PFSK-1 (cell line): ENCODE measurements at regions not wholly inside any gene's neighbourhood (a gene's known extent, or its start where the extent isn't known, plus 50 kb on each side); places are given as distances from the start of the nearest gene placed in this dataset.

Experiments
- POLR2AphosphoS5 ChIP-seq: IDR thresholded peaks from 2 replicates; pipeline ENCODE4 v1.6.1; 2012; ENCODE audit warnings: low read depth, mild to moderate bottlenecking, control low read depth, low read length, moderate library complexity
- TAF1 ChIP-seq: IDR thresholded peaks from 2 replicates; pipeline ENCODE4 v1.6.1; 2012; ENCODE audit warnings: low read length, control low read depth, borderline replicate concordance; ENCODE audit not compliant: insufficient read depth

DNA sequence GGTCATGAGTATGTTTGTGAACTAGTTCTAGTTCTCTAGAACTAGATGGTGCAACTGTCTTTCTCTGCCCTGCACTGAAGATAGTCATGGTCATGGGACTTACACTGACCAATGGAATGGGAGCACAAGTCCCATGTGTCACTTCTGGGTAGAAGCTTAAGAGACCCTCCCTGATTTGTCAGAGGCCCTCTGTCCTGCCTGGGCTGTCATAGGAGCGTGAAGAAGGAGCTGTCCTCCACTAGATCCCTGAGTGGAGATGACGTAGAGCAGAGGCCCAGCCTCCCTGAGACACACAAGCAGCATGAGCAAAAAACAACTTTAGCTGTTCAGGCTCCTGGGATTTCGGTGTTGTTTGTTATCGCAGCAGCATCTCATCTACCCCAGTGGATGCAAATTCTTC, 514.5 kb downstream of the PREX1 start:
- TF ChIP-seq TAF1, result no peak
- TF ChIP-seq POLR2AphosphoS5, result no peak
